ENCODE measurements at regions not wholly inside any gene's neighbourhood (a gene's known extent, or its start where the extent isn't known, plus 50 kb on each side); places are given as distances from the start of the nearest gene placed in this dataset.

DNA sequence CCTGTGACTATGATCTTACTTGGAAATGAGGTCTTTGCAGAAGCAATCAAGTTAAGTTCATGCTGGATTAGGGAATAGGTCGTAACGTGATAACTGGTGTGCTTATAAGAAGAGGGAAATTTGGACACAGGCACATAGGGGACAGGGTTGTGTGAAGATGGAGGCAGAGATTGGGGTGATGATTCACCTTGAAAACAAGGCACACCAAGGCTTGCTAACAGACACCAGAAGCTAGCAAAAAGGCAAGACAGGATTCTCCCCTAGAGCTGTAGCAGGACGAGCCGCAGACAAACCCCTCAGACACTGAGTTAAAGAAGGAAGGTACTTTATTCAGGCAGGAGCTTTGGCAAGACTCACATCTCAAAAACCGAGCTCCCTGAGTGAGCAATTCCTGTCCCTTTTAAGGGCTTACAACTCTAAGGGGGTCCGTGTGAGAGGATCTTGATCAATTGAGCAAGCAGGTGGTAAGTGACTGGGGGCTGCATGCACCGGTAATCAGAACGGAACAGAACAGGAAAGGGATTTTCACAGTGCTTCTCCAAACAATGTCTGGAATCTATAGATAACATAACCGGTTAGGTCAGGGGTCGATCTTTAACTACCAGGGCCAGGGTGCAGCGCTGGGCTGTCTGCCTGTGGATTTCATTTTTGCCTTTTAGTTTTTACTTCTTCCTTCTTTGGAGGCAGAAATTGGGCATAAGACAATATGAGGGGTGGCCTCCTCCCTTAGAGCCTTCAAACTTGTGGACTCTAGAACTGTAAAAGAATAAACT lies 57.5 kb upstream of the S1PR3 start:
- TF ChIP-seq, protein P1, sequence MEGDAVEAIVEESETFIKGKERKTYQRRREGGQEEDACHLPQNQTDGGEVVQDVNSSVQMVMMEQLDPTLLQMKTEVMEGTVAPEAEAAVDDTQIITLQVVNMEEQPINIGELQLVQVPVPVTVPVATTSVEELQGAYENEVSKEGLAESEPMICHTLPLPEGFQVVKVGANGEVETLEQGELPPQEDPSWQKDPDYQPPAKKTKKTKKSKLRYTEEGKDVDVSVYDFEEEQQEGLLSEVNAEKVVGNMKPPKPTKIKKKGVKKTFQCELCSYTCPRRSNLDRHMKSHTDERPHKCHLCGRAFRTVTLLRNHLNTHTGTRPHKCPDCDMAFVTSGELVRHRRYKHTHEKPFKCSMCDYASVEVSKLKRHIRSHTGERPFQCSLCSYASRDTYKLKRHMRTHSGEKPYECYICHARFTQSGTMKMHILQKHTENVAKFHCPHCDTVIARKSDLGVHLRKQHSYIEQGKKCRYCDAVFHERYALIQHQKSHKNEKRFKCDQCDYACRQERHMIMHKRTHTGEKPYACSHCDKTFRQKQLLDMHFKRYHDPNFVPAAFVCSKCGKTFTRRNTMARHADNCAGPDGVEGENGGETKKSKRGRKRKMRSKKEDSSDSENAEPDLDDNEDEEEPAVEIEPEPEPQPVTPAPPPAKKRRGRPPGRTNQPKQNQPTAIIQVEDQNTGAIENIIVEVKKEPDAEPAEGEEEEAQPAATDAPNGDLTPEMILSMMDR (conservative IDR thresholded peaks at IDR 0.05; ENCODE audit: low read depth, low read length) = no peak
- no peak for TF ChIP-seq POLR2A (IDR thresholded peaks at IDR 0.05; ENCODE audit: low read depth, low read length)
- TF ChIP-seq CEBPB (IDR thresholded peaks at IDR 0.05; ENCODE audit: low read depth, low read length) = no peak
- TF ChIP-seq NFE2L2 (IDR thresholded peaks at IDR 0.05; ENCODE audit: low read depth, low read length) = no peak
- TF ChIP-seq, protein P2, sequence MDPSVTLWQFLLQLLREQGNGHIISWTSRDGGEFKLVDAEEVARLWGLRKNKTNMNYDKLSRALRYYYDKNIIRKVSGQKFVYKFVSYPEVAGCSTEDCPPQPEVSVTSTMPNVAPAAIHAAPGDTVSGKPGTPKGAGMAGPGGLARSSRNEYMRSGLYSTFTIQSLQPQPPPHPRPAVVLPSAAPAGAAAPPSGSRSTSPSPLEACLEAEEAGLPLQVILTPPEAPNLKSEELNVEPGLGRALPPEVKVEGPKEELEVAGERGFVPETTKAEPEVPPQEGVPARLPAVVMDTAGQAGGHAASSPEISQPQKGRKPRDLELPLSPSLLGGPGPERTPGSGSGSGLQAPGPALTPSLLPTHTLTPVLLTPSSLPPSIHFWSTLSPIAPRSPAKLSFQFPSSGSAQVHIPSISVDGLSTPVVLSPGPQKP (IDR thresholded peaks at IDR 0.05; ENCODE audit: borderline replicate concordance, low read depth, low read length) = no peak
- TF ChIP-seq MAZ (IDR thresholded peaks at IDR 0.05; ENCODE audit: borderline replicate concordance, low read depth, low read length) = no peak

Measured in IMR-90 (cell line).